HepG2 (cell line): ENCODE measurements at regions not wholly inside any gene's neighbourhood (a gene's known extent, or its start where the extent isn't known, plus 50 kb on each side); places are given as distances from the start of the nearest gene placed in this dataset.

Source experiments
- ATAC-seq: fragments of 200-7000 bp; cut with Tn5 transposase; 3 replicates; pipeline ENCODE4 v1.9.1; 2020; ENCODE audit warnings: mild to moderate bottlenecking, moderate library complexity
- BruUV-seq: library from RNA; stranded (reverse); fragments of 400-500 nt; replicated peaks from 2 replicates; lab custom pipeline; 2021; lab: Mats Ljungman, UMichigan
- CTCF ChIA-PET: fragments of 300-600 bp; formaldehyde crosslinking; extraction: SDS; loops from one replicate; lab custom pipeline; 2021; ENCODE audit warnings: low total read pairs, inconsistent platforms, low intra/inter-chr PET ratio; lab: Yijun Ruan, JAX
- POLR2A ChIA-PET: fragments of 350-600 bp; sonication (Branson Sonifier 250); formaldehyde crosslinking; loops from one replicate; lab custom pipeline; 2020; ENCODE audit warnings: antibody characterized with exemption, inconsistent platforms; lab: Yijun Ruan, JAX
- DNase-seq: peaks from one replicate; pipeline ENCODE4 v3.0.0-alpha.2; 2015; ENCODE audit warnings: low spot score
- FAIRE-seq: peaks from 3 replicates; lab custom pipeline; 2011; peaks lifted over from hg19 to GRCh38; lab: Jason Lieb, UNC
- H2AFZ ChIP-seq: one replicate; pipeline ENCODE4 v1.6.1; 2011; ENCODE audit warnings: low read length, inconsistent platforms
- H3K27ac ChIP-seq: fragments of 300-600 bp; 3 replicates; pipeline ENCODE4 v1.8.0; 2011; ENCODE audit warnings: mixed run types, mild to moderate bottlenecking, mixed read lengths, low read length, inconsistent platforms; ENCODE audit not compliant: insufficient read depth; ENCODE audit errors: extremely low read length
- H3K27me3 ChIP-seq, 2 experiments: fragments of 200-600 bp in 1 of 2; 2 replicates in 1 of 2; 3 replicates in 1 of 2; pipeline versions ENCODE4 v1.6.0 to v1.8.0; 2011; ENCODE audit warnings: low read length in 2 of 2, mild to moderate bottlenecking in 2 of 2, moderate library complexity in 2 of 2, inconsistent platforms in 1 of 2; ENCODE audit not compliant: insufficient read depth in 2 of 2, control insufficient read depth in 1 of 2
- H3K36me3 ChIP-seq, 2 experiments: fragments of 200-600 bp in 1 of 2; replicated peaks in 1 of 2; 2 replicates in 1 of 2; 3 replicates in 1 of 2; pipeline versions ENCODE4 v1.5.1 to v1.8.0; 2011; ENCODE audit warnings: low read length in 2 of 2, inconsistent platforms in 1 of 2; ENCODE audit not compliant: insufficient read depth in 2 of 2, control insufficient read depth in 1 of 2
- H3K4me1 ChIP-seq: 2 replicates; pipeline ENCODE4 v1.5.1; 2012; ENCODE audit warnings: low read length, inconsistent platforms; ENCODE audit not compliant: insufficient read depth
- H3K4me2 ChIP-seq: 2 replicates; pipeline ENCODE4 v1.6.0; 2011; ENCODE audit warnings: low read depth, low read length, inconsistent platforms
- H3K4me3 ChIP-seq, 3 experiments: fragments of 200-600 bp in 1 of 3; sonication (generic), shearing (Covaris generic) in 1 of 3; replicated peaks in 1 of 3; 2 replicates each; pipeline ENCODE4 v1.5.1; 2011 to 2016; ENCODE audit warnings: low read length in 3 of 3, inconsistent platforms in 2 of 3, low read depth in 2 of 3, mild to moderate bottlenecking in 2 of 3, control low read depth in 1 of 3, mixed read lengths in 1 of 3; ENCODE audit not compliant: insufficient read depth in 1 of 3
- H3K79me2 ChIP-seq: one replicate; pipeline ENCODE4 v1.6.1; 2011; ENCODE audit warnings: low read length, inconsistent platforms; ENCODE audit not compliant: insufficient read depth
- H3K9ac ChIP-seq: 2 replicates; pipeline ENCODE4 v1.6.0; 2011; ENCODE audit warnings: mild to moderate bottlenecking, low read depth, low read length, inconsistent platforms; ENCODE audit not compliant: insufficient read depth
- H3K9me3 ChIP-seq: 2 replicates; pipeline ENCODE4 v1.5.1; 2012; ENCODE audit warnings: mild to moderate bottlenecking, low read length
- H4K20me1 ChIP-seq: 2 replicates; pipeline ENCODE4 v1.6.0; 2011; ENCODE audit warnings: inconsistent platforms, mild to moderate bottlenecking, low read length, moderate library complexity; ENCODE audit not compliant: insufficient read depth
- EED ChIP-seq: sonication (generic); formaldehyde crosslinking; IDR thresholded peaks from 2 replicates; pipeline ENCODE4 v1.5.0; 2020; ENCODE audit warnings: mild to moderate bottlenecking, missing genetic modification reagents
- MAF1 ChIP-seq: sonication (generic); formaldehyde crosslinking; IDR thresholded peaks from 2 replicates; pipeline ENCODE4 v1.5.0; 2020; ENCODE audit warnings: missing genetic modification reagents, borderline replicate concordance
- RBAK ChIP-seq: sonication (generic); formaldehyde crosslinking; IDR thresholded peaks from 2 replicates; pipeline ENCODE4 v1.5.1; 2020; ENCODE audit warnings: mild to moderate bottlenecking, missing genetic modification reagents
- SKIL ChIP-seq: sonication (generic); formaldehyde crosslinking; IDR thresholded peaks from 2 replicates; pipeline ENCODE4 v1.8.0; 2022; ENCODE audit warnings: missing genetic modification reagents, mild to moderate bottlenecking, moderate library complexity, borderline replicate concordance
- SMYD3 ChIP-seq: sonication (generic); formaldehyde crosslinking; IDR thresholded peaks from 2 replicates; pipeline ENCODE4 v1.8.1; 2023; ENCODE audit warnings: mild to moderate bottlenecking, missing genetic modification reagents
- STAG1 ChIP-seq: sonication (generic); formaldehyde crosslinking; IDR thresholded peaks from 2 replicates; pipeline ENCODE4 v1.4.0; 2020; ENCODE audit warnings: missing genetic modification reagents
- SYNCRIP ChIP-seq: fragments of 200-400 bp; formaldehyde crosslinking; IDR thresholded peaks from 2 replicates; pipeline ENCODE4 v1.6.1; 2018; ENCODE audit warnings: mild to moderate bottlenecking, low read depth, low read length; ENCODE audit not compliant: insufficient read depth
- TFE3 ChIP-seq: IDR thresholded peaks from 2 replicates; pipeline ENCODE4 v1.6.1; 2016
- ZNF225 ChIP-seq: sonication (generic); formaldehyde crosslinking; IDR thresholded peaks from 2 replicates; pipeline ENCODE4 v1.4.0; 2020; ENCODE audit warnings: mild to moderate bottlenecking, missing genetic modification reagents
- ZNF614 ChIP-seq: IDR thresholded peaks from 2 replicates; pipeline ENCODE4 v1.6.1; 2018; ENCODE audit warnings: missing biosample characterization, missing genetic modification reagents, inconsistent platforms, borderline replicate concordance
- ZNF709 ChIP-seq: sonication (generic); formaldehyde crosslinking; IDR thresholded peaks from 2 replicates; pipeline ENCODE4 v1.5.0; 2020; ENCODE audit warnings: mild to moderate bottlenecking, missing genetic modification reagents
- WGBS: methylation state at CpG from one replicate; pipeline ENCODE4 v1.1.6; 2017; ENCODE audit warnings: low lambda C conversion rate; 5-methylcytosine and 5-hydroxymethylcytosine counted together
- in situ Hi-C: cut with HindIII; loops from 2 replicates; pipeline ENCODE4 v1.10.0; 2017; ENCODE audit warnings: low pct_unique_long_range_greater_than_20kb; ENCODE audit not compliant: extremely low pct_ligation_motif_present
- intact Hi-C: fragments of 100-400 bp; cut with micrococcal nuclease; formaldehyde crosslinking; loops from one replicate; pipeline ENCODE4 v1.10.0; 2022; ENCODE audit not compliant: unreplicated experiment

- Histone ChIP-seq H3K4me1 (no peaks in the 10 kb centered on the region), H4K20me1 (no peaks in the 10 kb centered on the region), H2AFZ (no peak overlapping the region), H3K36me3 (no peaks in the 10 kb centered on the region), H3K27me3 (no peaks in the 10 kb centered on the region), H3K79me2 (no peaks in the 10 kb centered on the region), H3K4me2 (no peak overlapping the region), H3K27ac (no peak overlapping the region), H3K9me3 (no peaks in the 10 kb centered on the region), H3K9ac (no peak overlapping the region), H3K4me3 (no peak overlapping the region)
- intact Hi-C loops (no loop called here), in situ Hi-C loops (no loop called here)
- ChIA-PET POLR2A (no interaction called here), CTCF (no interaction called here)
- ATAC-seq, result no peak
- TF ChIP-seq SMYD3 (CRISPR knock-in tag) (no peak), SKIL (no peak), ZNF614 (CRISPR knock-in tag) (no peak), RBAK (CRISPR knock-in tag) (no peak), MAF1 (CRISPR knock-in tag) (no peak)
- no peak for DNase-seq
- 3% methylated on average over 1 of the region's 1 CpG for WGBS
- no peak for FAIRE-seq
- BruUV-seq, result no TSS peak
These were observed 2016.3 kb upstream of the CDH9 start for GRCh38 chr5:29054694-29055093.

- H3K4me1 ChIP-seq, result no peaks in the 10 kb centered on the region
- H3K4me3 ChIP-seq, result no peak overlapping the region
- 0% methylated on average over 1 of the region's 1 CpG for WGBS
- no peak for DNase-seq
- H3K36me3 ChIP-seq, result no peaks in the 10 kb centered on the region
- in situ Hi-C loops, result no loop called here
- no peak for FAIRE-seq
- H3K9ac ChIP-seq, result no peak overlapping the region
- H3K79me2 ChIP-seq, result no peaks in the 10 kb centered on the region
- ATAC-seq, result no peak
- H2AFZ ChIP-seq, result no peak overlapping the region
- ChIA-PET CTCF (no interaction called here), POLR2A (no interaction called here)
- H4K20me1 ChIP-seq, result no peaks in the 10 kb centered on the region
- intact Hi-C loops, result no loop called here
- H3K27me3 ChIP-seq, result no peaks in the 10 kb centered on the region
- TF ChIP-seq SYNCRIP (no peak), STAG1 (CRISPR knock-in tag) (no peak), ZNF225 (CRISPR knock-in tag) (no peak), TFE3 (CRISPR knock-in tag) (no peak), EED (CRISPR knock-in tag) (no peak), ZNF709 (CRISPR knock-in tag) (no peak)
- BruUV-seq, result no TSS peak
- H3K27ac ChIP-seq, result no peak overlapping the region
- H3K4me2 ChIP-seq, result no peak overlapping the region
- no peaks in the 10 kb centered on the region for H3K9me3 ChIP-seq
These were observed 2015.9 kb upstream of the CDH9 start for GRCh38 chr5:29054282-29054681.
